GM13977 (cell line): ENCODE measurements at regions not wholly inside any gene's neighbourhood (a gene's known extent, or its start where the extent isn't known, plus 50 kb on each side); places are given as distances from the start of the nearest gene placed in this dataset.

Source experiments
- DNase-seq: peaks from one replicate; pipeline ENCODE4 v3.0.0; 2012; ENCODE audit warnings: low spot score
- CTCF ChIP-seq: IDR thresholded peaks from 2 replicates; pipeline ENCODE4 v1.5.1; 2012; ENCODE audit warnings: mild to moderate bottlenecking, control low read depth; ENCODE audit not compliant: insufficient read depth; ENCODE audit errors: extremely low read depth, missing control alignments
- in situ Hi-C: fragments of 300-500 bp; cut with MboI; formaldehyde crosslinking; loops from one replicate; pipeline ENCODE4 v1.12.0; 2022; ENCODE audit warnings: low sequenced_read_pairs, low pct_unique_long_range_greater_than_20kb, mixed read lengths, inconsistent platforms; ENCODE audit not compliant: unreplicated experiment

GRCh38 chr5:152864447-152864846 is 459.4 kb upstream of the NMUR2 start:
- no peak for DNase-seq
- TF ChIP-seq CTCF, result no peak
- in situ Hi-C loops, result no loop called here

- DNase-seq, result no peak
- in situ Hi-C loops, result no loop called here
- TF ChIP-seq CTCF, result no peak
Observed at GRCh38 chr5:152864991-152865390, 459.9 kb upstream of the NMUR2 start.

GRCh38 chr5:152869971-152870370 is 464.9 kb upstream of the NMUR2 start:
- in situ Hi-C loops, result no loop called here
- TF ChIP-seq CTCF, result no peak
- no peak for DNase-seq

GRCh38 chr5:152882621-152883020 is 477.5 kb upstream of the NMUR2 start:
- in situ Hi-C loops, result no loop called here
- no peak for TF ChIP-seq CTCF
- no peak for DNase-seq

GRCh38 chr5:152883066-152883775 is 478.1 kb upstream of the NMUR2 start:
- in situ Hi-C loops, result no loop called here
- DNase-seq, result no peak
- no peak for TF ChIP-seq CTCF

GRCh38 chr5:152884006-152884405 is 478.9 kb upstream of the NMUR2 start:
- TF ChIP-seq CTCF, result no peak
- no peak for DNase-seq
- in situ Hi-C loops, result no loop called here
